TTC549 (cell line): ENCODE measurements at regions not wholly inside any gene's neighbourhood (a gene's known extent, or its start where the extent isn't known, plus 50 kb on each side); places are given as distances from the start of the nearest gene placed in this dataset.
"Not testable (repeated sequence)": the region's sequence is repeated elsewhere in the genome, so short reads cannot be mapped to it uniquely, and the experiment has no call there.

Experiments used
- FAIRE-seq: peaks from 2 replicates; lab custom pipeline; 2012; peaks lifted over from hg19 to GRCh38; lab: Jason Lieb, UNC

- no peak for FAIRE-seq
Measured at GRCh38 chr2:63740943-63741342, 100.8 kb upstream of the UGP2 start.

GRCh38 chr2:63741884-63742579 lies 99.7 kb upstream of the UGP2 start:
- FAIRE-seq = no peak

- FAIRE-seq = no peak
Measured at GRCh38 chr2:63742580-63742976, 99.1 kb upstream of the UGP2 start.

- no peak for FAIRE-seq
Measured at GRCh38 chr2:63743170-63743981, 98.3 kb upstream of the UGP2 start.

- no peak for FAIRE-seq
Measured at GRCh38 chr2:63743982-63744966, 97.4 kb upstream of the UGP2 start.

GRCh38 chr2:63746548-63746947 lies 95.1 kb upstream of the UGP2 start:
- not testable (repeated sequence) for FAIRE-seq

GRCh38 chr2:63751901-63752300 lies 89.8 kb upstream of the UGP2 start:
- FAIRE-seq = no peak

GRCh38 chr2:63755216-63755615 lies 86.5 kb upstream of the UGP2 start:
- FAIRE-seq = no peak

GRCh38 chr2:63755965-63756364 lies 85.7 kb upstream of the UGP2 start:
- FAIRE-seq = no peak

- FAIRE-seq = no peak
Measured at GRCh38 chr2:63763391-63763941, 78.2 kb upstream of the UGP2 start.

- FAIRE-seq = no peak
Measured at GRCh38 chr2:63764630-63765029, 77.1 kb upstream of the UGP2 start.

- FAIRE-seq = no peak
Measured at GRCh38 chr2:63765117-63765516, 76.6 kb upstream of the UGP2 start.

GRCh38 chr2:63767307-63767706 lies 74.4 kb upstream of the UGP2 start:
- no peak for FAIRE-seq

GRCh38 chr2:63768051-63768450 lies 73.6 kb upstream of the UGP2 start:
- no peak for FAIRE-seq

GRCh38 chr2:63769915-63770314 lies 71.8 kb upstream of the UGP2 start:
- FAIRE-seq = no peak

GRCh38 chr2:63772061-63772460 lies 69.6 kb upstream of the UGP2 start:
- no peak for FAIRE-seq

GRCh38 chr2:63775191-63775590 lies 66.5 kb upstream of the UGP2 start:
- FAIRE-seq = no peak

GRCh38 chr2:63776382-63776781 lies 65.3 kb upstream of the UGP2 start:
- FAIRE-seq = no peak

GRCh38 chr2:63777816-63778215 lies 63.9 kb upstream of the UGP2 start:
- no peak for FAIRE-seq

- FAIRE-seq = no peak
Measured at GRCh38 chr2:63778391-63778790, 63.3 kb upstream of the UGP2 start.

- no peak for FAIRE-seq
Measured at GRCh38 chr2:63780518-63781155, 61.1 kb upstream of the UGP2 start.

- no peak for FAIRE-seq
Measured at GRCh38 chr2:63784461-63784860, 57.2 kb upstream of the UGP2 start.
